Gastrocnemius medialis (tissue), 4 donors: ENCODE measurements at regions not wholly inside any gene's neighbourhood (a gene's known extent, or its start where the extent isn't known, plus 50 kb on each side); places are given as distances from the start of the nearest gene placed in this dataset.

Experiments
- CTCF ChIP-seq, 5 experiments: fragments of 450-650 bp in 3 of 5; fragments of 200-600 bp in 2 of 5; sonication (generic) in 2 of 5; IDR thresholded peaks in 4 of 5; conservative IDR thresholded peaks in 1 of 5; 1 replicate in 4 of 5; 2 replicates in 1 of 5; pipeline ENCODE4 v1.5.1; 2016 to 2019; ENCODE audit warnings: antibody characterized with exemption in 5 of 5, mild to moderate bottlenecking in 3 of 5, moderate library complexity in 3 of 5
- POLR2A ChIP-seq, 2 donors: fragments of 450-650 bp; IDR thresholded peaks; one replicate each; pipeline ENCODE4 v1.6.1; 2017; ENCODE audit warnings: antibody characterized with exemption in 2 of 2, mild to moderate bottlenecking in 2 of 2, moderate library complexity in 2 of 2

- TF ChIP-seq POLR2A (IDR thresholded peaks at IDR 0.05), result no peak
- TF ChIP-seq CTCF (IDR thresholded peaks at IDR 0.05 in 4 of 5, conservative IDR thresholded peaks at IDR 0.05 in 1 of 5), result no peak
Observed at GRCh38 chr11:127620671-127621070, 620.1 kb upstream of the KIRREL3 start.
